ENCODE measurements at regions not wholly inside any gene's neighbourhood (a gene's known extent, or its start where the extent isn't known, plus 50 kb on each side); places are given as distances from the start of the nearest gene placed in this dataset.

DNA sequence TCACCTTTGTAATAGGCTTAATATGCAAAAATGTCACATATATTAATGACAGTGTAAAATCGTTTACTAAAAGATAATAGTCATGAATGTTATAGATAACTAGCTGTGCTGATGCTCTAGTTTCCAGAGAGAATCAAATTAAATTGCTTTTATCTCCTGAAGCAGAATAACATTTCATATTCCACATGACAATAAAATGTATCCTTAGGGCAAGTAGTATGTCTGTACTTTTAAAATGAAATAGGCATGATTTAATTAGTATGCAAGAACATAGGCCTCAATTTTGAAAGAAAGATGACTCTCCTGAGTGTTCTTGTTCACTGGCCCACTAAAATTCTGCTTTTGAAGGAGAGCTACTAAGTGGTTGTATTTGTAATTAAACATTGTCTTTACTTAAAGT lies 1027.0 kb downstream of the ARAP2 start:
- Histone ChIP-seq H3K27ac (ENCODE audit: insufficient read length, low read depth, low read length) (no peak overlapping the region), H3K9ac (ENCODE audit: extremely low read depth, insufficient read length, low read length) (no peak overlapping the region), H3K27me3 (ENCODE audit: insufficient read depth, low read length) (no peaks in the 10 kb centered on the region), H3K4ac (ENCODE audit: low read depth, low read length) (no peak overlapping the region), H2BK15ac (ENCODE audit: low read depth, low read length) (no peak overlapping the region), H2AFZ (ENCODE audit: low read length) (no peak overlapping the region), H3K79me2 (ENCODE audit: insufficient read depth, low read length) (no peaks in the 10 kb centered on the region), H4K91ac (ENCODE audit: insufficient read length, low read depth, low read length) (no peak overlapping the region), H3K56ac (ENCODE audit: insufficient read length, low read depth, low read length) (no peak overlapping the region), H3T11ph (ENCODE audit: low read length) (no peak overlapping the region), H4K8ac (replicated peaks; ENCODE audit: insufficient read length, low read depth, low read length) (no peak overlapping the region), H3K14ac (ENCODE audit: insufficient read depth, low read length) (no peak overlapping the region), H2AK5ac (ENCODE audit: insufficient read length, low read length) (no peak overlapping the region), H3K23me2 (ENCODE audit: insufficient read length, low read depth, low read length, poor library complexity, severe bottlenecking) (no peaks in the 10 kb centered on the region), H4K5ac (ENCODE audit: insufficient read length, low read depth, low read length) (no peak overlapping the region), H4K20me1 (ENCODE audit: control insufficient read depth, insufficient read depth, insufficient read length) (no peaks in the 10 kb centered on the region), H3K18ac (ENCODE audit: insufficient read length, low read depth, low read length) (no peak overlapping the region), H3K23ac (ENCODE audit: insufficient read length, low read depth, low read length) (no peak overlapping the region), H3K79me1 (ENCODE audit: insufficient read depth, low read depth, low read length, poor library complexity, severe bottlenecking) (no peaks in the 10 kb centered on the region), H2BK5ac (ENCODE audit: insufficient read length, low read length) (no peak overlapping the region), H2BK120ac (ENCODE audit: low read depth, low read length, poor library complexity, severe bottlenecking) (no peak overlapping the region), H3K4me1 (ENCODE audit: insufficient read depth, low read length) (no peaks in the 10 kb centered on the region), H2BK12ac (ENCODE audit: insufficient read length, low read depth, low read length) (no peak overlapping the region), H3K4me2 (ENCODE audit: insufficient read depth, insufficient read length, low read length) (no peak overlapping the region), H3K9me3 (ENCODE audit: control insufficient read depth, low read depth, low read length) (no peaks in the 10 kb centered on the region), H2BK20ac (ENCODE audit: low read depth, low read length, poor library complexity, severe bottlenecking) (no peak overlapping the region)
- no peaks in the 10 kb centered on the region for H3K27me3 Mint-ChIP-seq (ENCODE audit: low read depth)
- no peaks in the 10 kb centered on the region; a peak in 1 of 7 replicates for H3K36me3 Mint-ChIP-seq (ENCODE audit: insufficient read depth in 1 of 3, low read depth in 3 of 3)
- TF ChIP-seq, protein P1, sequence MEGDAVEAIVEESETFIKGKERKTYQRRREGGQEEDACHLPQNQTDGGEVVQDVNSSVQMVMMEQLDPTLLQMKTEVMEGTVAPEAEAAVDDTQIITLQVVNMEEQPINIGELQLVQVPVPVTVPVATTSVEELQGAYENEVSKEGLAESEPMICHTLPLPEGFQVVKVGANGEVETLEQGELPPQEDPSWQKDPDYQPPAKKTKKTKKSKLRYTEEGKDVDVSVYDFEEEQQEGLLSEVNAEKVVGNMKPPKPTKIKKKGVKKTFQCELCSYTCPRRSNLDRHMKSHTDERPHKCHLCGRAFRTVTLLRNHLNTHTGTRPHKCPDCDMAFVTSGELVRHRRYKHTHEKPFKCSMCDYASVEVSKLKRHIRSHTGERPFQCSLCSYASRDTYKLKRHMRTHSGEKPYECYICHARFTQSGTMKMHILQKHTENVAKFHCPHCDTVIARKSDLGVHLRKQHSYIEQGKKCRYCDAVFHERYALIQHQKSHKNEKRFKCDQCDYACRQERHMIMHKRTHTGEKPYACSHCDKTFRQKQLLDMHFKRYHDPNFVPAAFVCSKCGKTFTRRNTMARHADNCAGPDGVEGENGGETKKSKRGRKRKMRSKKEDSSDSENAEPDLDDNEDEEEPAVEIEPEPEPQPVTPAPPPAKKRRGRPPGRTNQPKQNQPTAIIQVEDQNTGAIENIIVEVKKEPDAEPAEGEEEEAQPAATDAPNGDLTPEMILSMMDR (conservative IDR thresholded peaks at IDR 0.05) = no peak
- H3K9me3 Mint-ChIP-seq = no peaks in the 10 kb centered on the region
- WGBS (ENCODE audit: extremely low coverage, insufficient read length, low lambda C conversion rate) = no CpG with 5 or more reads among the region's 1 CpG
- no peak overlapping the region for H3K27ac Mint-ChIP-seq
- no peak overlapping the region for H3K4me3 Mint-ChIP-seq
- H3K4me1 Mint-ChIP-seq = peaks cover 13 to 14% of the 10 kb centered on the region in 2 experiments
- no peak for DNase-seq

All from H9 (cell line).